Liver (tissue), 3 donors: ENCODE measurements at regions not wholly inside any gene's neighbourhood (a gene's known extent, or its start where the extent isn't known, plus 50 kb on each side); places are given as distances from the start of the nearest gene placed in this dataset.

Experiments
- GABPA ChIP-seq, 2 donors: IDR thresholded peaks in 1 of 2; conservative IDR thresholded peaks in 1 of 2; 2 replicates each; pipeline ENCODE4 v1.6.1; 2016; ENCODE audit warnings: antibody characterized with exemption in 2 of 2, mild to moderate bottlenecking in 1 of 2, moderate library complexity in 1 of 2
- HNF4G ChIP-seq: IDR thresholded peaks from 2 replicates; pipeline ENCODE4 v1.6.1; 2016; ENCODE audit warnings: antibody characterized with exemption
- JUND ChIP-seq, 2 donors: IDR thresholded peaks; 2 replicates each; pipeline ENCODE4 v1.6.1; 2016; ENCODE audit warnings: antibody characterized with exemption in 2 of 2
- REST ChIP-seq: IDR thresholded peaks from 2 replicates; pipeline ENCODE4 v1.6.1; 2016; ENCODE audit warnings: antibody characterized with exemption, mild to moderate bottlenecking
- RXRA ChIP-seq, 2 donors: IDR thresholded peaks; 2 replicates each; pipeline ENCODE4 v1.6.1; 2017 to 2018; ENCODE audit warnings: antibody characterized with exemption in 2 of 2, mild to moderate bottlenecking in 1 of 2
- TAF1 ChIP-seq: conservative IDR thresholded peaks from 2 replicates; pipeline ENCODE4 v1.6.1; 2016; ENCODE audit warnings: antibody characterized with exemption, mild to moderate bottlenecking
- TF ChIP-seq, protein P1 (sequence below): fragments of 150-350 bp; IDR thresholded peaks from 2 replicates; pipeline ENCODE4 v1.5.1; 2017; ENCODE audit warnings: improper control_type of control experiment, low read depth, low read length; ENCODE audit not compliant: missing input control
- TF ChIP-seq, protein P2 (sequence below): IDR thresholded peaks from 2 replicates; pipeline ENCODE4 v1.6.1; 2016; ENCODE audit warnings: antibody characterized with exemption
- donor health status: healthy.
- donor health status: healthy.

DNA sequence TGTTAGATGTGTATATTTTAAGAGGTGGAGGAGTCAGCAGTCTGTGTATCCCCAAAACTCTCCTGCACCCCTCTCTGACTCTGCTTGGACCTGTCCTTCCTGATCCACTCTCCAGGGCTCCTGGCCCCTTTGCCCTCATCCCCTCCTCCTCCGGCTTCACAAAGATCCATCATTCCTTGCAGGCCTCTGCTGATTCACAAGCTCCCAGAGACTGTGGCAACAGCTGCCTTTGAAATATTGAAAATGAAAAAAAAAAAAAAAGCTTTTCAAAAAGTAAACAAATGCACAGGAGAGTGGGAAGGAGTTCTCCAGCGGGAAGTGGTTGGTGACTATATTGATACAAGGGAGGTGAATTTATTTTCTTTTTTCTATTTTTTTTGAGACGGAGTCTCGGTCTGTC is 330.2 kb upstream of the SULF2 start:
- TF ChIP-seq, protein P1, sequence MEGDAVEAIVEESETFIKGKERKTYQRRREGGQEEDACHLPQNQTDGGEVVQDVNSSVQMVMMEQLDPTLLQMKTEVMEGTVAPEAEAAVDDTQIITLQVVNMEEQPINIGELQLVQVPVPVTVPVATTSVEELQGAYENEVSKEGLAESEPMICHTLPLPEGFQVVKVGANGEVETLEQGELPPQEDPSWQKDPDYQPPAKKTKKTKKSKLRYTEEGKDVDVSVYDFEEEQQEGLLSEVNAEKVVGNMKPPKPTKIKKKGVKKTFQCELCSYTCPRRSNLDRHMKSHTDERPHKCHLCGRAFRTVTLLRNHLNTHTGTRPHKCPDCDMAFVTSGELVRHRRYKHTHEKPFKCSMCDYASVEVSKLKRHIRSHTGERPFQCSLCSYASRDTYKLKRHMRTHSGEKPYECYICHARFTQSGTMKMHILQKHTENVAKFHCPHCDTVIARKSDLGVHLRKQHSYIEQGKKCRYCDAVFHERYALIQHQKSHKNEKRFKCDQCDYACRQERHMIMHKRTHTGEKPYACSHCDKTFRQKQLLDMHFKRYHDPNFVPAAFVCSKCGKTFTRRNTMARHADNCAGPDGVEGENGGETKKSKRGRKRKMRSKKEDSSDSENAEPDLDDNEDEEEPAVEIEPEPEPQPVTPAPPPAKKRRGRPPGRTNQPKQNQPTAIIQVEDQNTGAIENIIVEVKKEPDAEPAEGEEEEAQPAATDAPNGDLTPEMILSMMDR, result no peak
- TF ChIP-seq, protein P2, sequence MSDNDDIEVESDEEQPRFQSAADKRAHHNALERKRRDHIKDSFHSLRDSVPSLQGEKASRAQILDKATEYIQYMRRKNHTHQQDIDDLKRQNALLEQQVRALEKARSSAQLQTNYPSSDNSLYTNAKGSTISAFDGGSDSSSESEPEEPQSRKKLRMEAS, result no peak
- TF ChIP-seq GABPA (IDR thresholded peaks at IDR 0.05 in 1 of 2, conservative IDR thresholded peaks at IDR 0.05 in 1 of 2), result no peak
- TF ChIP-seq RXRA (IDR thresholded peaks at IDR 0.05), result no peak
- no peak for TF ChIP-seq HNF4G
- no peak for TF ChIP-seq JUND (IDR thresholded peaks at IDR 0.05)
- TF ChIP-seq REST, result no peak
- no peak for TF ChIP-seq TAF1
